Panc1 (cell line): ENCODE measurements at regions not wholly inside any gene's neighbourhood (a gene's known extent, or its start where the extent isn't known, plus 50 kb on each side); places are given as distances from the start of the nearest gene placed in this dataset.

Experiments used
- CTCF ChIP-seq: fragments of 450-650 bp; IDR thresholded peaks from 2 replicates; pipeline ENCODE4 v1.5.1; 2017; ENCODE audit warnings: mild to moderate bottlenecking
- POLR2AphosphoS5 ChIP-seq: IDR thresholded peaks from 2 replicates; pipeline ENCODE4 v1.6.1; 2012; ENCODE audit warnings: mild to moderate bottlenecking, low read depth, low read length, moderate library complexity
- REST ChIP-seq, 2 experiments: IDR thresholded peaks; 2 replicates each; pipeline ENCODE4 v1.6.1; 2011 to 2012; ENCODE audit warnings: low read depth in 2 of 2, control low read depth in 1 of 2, low read length in 1 of 2, mild to moderate bottlenecking in 1 of 2, moderate library complexity in 1 of 2; ENCODE audit not compliant: insufficient read depth in 1 of 2
- SIN3A ChIP-seq: IDR thresholded peaks from 2 replicates; pipeline ENCODE4 v1.6.1; 2012; ENCODE audit warnings: low read depth, mild to moderate bottlenecking, low read length, moderate library complexity, borderline replicate concordance; ENCODE audit not compliant: insufficient read depth
- TCF7L2 ChIP-seq: IDR thresholded peaks from 2 replicates; pipeline ENCODE4 v1.6.1; 2011; ENCODE audit warnings: mild to moderate bottlenecking, low read depth, low read length, inconsistent platforms

DNA sequence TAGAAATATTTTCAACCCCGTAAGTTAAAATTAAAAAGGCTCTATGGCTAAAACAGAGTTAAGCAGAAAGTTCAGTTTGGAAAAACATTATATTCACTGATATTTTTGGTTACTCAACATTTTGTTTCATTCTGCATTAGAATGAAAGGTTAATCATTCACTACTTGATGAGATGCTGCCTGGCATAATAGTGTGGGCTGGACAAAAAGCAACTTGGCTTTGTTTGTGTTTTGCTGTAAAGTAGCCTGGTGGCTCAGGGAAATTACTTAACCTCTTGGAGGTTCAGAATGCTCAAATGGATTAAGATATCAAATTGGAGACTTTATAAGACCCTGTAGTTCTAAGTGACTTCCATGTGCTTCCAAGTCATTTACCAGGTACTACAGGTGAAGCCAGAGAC lies 367.4 kb upstream of the TRPC7 start:
- TF ChIP-seq CTCF (no peak), TCF7L2 (no peak), POLR2AphosphoS5 (no peak), SIN3A (no peak), REST (IDR thresholded peaks at IDR 0.05; ENCODE audit: insufficient read depth in 1 of 2, low read depth in 2 of 2, low read length in 1 of 2) (no peak)
